Islet precursor cell (in vitro differentiated cells): ENCODE measurements at regions not wholly inside any gene's neighbourhood (a gene's known extent, or its start where the extent isn't known, plus 50 kb on each side); places are given as distances from the start of the nearest gene placed in this dataset.

ENCODE experiments used
- DNase-seq: peaks from one replicate; pipeline ENCODE4 v3.0.0-alpha.2; 2018

DNA sequence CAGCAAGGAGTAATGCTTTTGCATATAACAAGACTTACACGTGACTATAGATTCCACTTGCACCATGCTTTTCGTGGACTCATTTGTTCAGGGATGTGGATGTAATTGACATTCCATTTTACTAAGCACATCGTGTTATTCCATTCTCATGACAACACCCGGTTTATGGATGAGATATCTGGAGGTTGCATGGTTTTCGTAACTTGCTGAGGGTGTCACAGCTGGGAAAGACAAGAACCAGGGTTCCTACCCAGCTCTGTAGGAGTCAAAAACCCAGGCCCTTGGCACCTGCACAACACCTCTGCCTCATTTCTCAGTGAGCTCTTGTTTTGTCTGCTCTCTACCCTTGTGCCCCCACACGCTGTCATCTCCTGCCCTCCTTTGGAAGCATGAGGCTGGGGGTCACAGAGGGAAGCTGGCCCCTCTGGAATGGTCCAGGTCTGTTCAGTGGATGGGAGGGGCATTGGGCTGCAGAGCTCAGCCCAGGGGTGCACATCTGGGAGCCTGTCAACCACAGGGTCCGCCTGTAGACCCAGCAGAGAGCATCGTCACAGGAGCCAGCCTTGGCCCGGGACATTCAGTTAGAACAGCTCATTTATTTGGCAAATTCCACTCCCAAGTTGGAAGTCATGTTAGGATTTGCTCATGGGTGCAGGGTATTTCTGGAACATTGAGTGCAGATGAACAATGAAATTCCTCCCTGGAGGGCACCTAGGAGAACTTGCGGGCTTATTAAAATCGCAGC, 120.1 kb upstream of the TWIST2 start:
- DNase-seq, result peak; percentile 30

DNA sequence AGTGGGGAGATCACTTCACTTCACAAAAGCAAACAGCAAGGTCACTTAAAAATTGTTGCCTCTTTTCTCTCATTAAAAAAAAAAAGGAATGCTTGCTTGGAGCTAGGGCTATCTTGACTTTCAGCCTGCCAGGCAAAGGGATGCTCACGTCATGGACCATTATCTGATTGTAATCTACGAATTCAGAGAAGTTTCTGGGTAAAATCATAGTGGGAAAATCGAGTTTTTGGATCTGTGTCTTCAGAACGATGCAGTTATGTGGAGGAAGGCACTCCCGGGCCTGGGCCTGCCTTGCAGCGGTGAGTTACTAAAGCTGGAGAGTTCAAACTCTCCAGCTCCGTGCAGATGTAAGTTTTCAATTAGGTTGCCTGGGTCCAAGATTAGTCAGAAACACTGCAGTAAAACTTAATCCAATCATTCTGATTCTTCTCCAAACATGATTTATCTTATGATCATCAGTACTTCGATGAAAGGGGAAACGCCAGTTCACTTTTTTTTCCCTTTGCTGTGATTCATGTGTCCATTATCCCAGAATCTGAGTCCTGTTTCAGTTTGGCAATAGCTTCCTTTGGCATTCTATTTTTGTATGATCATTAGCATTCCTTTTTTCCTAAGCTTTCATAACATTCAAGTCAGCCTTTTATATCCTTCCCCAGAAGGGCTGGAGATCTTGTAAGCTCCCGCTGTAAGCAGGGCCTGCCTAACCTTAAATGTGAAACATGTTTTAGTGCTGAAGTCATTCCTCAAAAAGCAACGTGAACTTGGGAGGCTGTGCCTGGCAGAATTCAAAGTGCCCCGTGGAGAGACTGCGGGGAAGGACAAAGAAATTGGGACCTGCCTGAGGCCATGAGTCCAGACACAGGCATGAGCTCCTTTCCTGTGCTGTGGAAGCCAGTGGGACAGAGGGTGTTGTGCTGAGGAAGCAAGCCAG, 119.3 kb upstream of the TWIST2 start:
- peak; percentile 88 for DNase-seq

DNA sequence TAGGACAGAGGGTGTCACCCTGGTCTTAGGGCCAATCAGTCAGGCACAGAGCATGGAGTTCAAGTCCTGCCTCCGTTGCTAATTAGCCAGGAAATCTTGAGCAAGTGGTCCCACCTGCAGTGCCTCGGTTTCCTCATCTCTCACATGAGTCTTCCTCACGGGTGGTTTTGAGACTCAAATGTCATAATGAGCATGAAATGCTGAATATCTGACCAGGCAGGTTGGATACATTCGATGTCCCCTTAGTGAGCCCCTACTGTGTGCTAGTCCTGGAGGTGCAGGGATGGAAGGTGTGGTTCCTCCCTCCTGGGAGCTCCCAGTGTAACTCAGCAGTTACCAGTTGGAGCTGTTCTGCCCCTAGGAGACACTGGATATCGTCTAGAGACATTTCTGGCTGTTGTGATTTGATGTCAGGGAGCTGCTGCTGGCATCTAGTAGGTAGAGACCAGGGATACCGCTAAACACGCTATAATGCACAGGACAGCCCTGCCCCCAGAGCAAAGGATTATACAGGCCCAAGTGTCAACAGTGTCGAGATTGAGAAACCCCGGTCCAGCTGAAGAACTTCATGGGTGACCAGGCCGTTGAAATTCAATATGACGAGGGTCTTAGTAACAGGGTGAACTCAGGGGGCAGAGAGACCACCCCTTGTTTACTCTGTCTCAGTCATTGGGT, 118.5 kb upstream of the TWIST2 start:
- peak; percentile 45 for DNase-seq

DNA sequence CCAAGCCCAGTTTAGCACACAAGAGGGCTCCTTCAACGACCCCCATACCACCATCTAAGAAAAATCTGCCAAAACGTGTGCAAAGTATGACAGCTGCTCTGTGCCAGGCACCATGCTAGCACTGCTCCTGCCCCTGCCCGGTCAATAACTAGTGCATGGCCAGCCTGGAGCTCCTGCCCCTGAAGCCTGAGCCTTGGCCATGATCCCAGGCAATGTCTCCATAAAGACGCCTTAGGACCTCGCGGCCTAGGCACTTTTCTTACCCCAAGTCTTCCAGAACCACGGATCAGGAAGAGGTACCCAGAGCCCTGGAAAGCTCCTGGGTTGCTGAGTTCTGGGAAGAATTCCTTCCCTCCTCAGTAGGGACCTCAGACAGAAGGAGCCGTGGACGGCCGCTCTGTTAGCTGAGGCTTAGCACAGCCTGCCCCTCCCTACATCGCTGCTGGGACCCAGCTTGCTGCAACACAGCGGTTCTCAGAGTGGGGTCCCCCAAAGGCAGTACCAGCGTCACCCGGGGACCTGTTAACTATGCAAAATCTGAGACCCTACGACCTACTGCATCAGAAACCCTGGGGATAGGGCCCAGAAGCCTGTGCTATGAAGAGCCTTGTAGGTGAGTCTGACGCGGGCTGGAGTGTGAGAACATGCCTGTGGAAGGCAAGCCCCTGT, 117.8 kb upstream of the TWIST2 start:
- peak; percentile 46 for DNase-seq

DNA sequence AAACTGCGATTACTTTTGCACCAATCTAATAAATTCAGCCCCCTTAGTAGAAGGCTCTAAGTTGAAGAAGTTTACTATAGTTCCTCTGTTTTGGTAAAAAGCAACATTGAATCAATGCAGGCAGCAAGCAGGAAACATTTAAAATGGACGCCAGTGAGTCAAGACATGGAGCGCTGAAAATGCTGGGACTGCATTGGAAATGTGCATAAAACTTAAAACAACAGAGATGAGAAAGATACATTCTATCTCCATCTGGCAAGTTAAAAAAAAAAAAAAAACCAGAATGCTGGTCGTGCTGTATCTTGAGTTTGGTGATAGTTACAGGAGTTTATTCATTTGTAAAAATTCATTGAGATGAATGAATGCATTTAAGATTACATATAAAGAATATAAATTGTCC, 117.0 kb upstream of the TWIST2 start:
- DNase-seq, result no peak

DNA sequence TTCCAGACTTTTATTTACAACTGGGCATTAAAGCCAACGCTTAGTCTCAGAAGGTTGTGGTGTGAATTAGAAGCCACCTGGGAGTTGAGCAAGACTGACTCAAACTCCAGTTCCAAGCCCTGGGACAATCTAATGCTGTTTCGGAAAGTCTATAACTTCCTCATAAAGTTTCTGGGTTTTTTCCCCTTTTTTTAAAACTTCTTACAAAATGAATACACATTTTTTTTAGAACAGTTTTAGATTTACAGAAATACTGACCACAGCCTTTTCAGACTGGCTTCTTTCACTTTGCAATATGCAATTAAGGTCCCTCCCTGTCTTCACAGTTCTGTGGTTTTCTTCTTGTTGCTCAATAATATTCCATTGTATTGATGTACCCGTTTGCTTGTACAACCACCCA, 115.9 kb upstream of the TWIST2 start:
- DNase-seq, result no peak

DNA sequence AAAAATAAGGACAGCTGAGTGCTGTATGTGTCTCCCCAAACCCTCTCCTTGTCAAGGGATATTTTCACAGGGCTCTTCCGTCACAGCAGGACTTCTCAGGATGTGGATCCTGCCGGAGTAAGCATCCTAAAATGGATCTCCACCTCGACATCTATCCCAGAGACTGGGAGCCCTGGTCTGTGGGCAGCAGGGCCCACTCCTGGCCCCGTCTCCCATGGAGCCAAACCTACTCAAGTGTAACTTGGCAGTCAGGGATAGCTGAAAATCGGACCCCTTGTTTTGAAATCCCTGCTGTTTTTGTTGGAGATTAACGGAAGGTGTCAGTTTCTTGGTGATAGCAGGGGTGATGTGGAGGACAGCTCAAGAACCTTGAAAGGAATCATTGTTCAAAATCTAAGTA, 109.0 kb upstream of the TWIST2 start:
- no peak for DNase-seq

DNA sequence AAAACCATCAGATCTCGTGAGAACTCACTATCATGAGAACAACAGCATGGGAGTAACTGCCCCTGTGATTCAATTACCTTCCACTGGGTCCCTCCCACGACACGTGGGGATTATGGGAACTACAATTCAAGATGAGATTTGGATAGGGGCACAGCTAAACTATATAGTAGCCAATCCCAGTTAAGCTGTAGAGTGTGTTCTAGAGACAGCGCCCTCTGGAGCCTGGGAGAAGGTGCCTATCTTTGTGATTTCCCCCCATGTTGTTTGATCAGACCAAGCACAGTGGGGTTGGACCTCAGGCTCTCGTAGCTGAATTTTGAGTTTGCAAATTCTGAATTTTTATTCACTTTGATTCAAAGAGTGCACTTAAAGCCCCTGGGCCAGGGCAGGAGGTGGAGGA, 108.2 kb upstream of the TWIST2 start:
- no peak for DNase-seq

DNA sequence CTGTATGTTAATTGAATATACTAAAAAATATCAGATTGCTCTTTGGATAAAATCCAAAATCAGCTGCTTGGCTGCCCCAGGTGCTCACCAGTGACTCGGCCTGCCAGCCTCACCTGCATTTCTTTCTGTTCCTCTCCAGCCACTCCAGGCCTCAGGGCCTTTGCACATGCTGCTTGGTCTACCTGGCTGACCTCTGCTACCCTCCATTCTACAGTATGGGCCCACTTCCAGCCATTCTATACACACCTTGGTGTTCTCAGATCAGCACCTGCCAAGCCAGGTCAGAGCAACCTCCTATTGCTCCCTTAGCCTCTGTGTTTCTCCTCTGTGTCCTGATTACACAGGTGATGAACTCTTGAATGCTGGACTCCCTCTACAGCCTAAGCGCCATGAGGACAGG, 106.6 kb upstream of the TWIST2 start:
- no peak for DNase-seq

DNA sequence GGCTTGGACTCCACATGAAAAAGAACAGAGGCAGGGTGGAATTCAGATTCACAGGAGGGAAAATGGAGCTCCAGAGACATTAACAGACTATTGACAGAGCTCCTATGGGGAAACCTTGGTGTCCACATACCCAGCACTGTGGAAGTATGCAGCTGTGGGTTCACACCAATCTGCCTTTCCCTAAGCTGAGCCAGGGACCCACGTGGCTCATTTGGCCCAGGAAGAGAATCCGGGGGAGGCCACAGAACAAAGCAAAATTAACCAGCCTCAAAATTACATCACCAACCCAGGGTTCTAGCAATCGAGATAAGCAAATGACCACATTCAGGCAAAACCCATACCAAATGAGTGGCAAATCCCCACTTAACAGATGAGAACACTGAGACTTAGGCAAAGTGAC, 105.8 kb upstream of the TWIST2 start:
- DNase-seq, result no peak

DNA sequence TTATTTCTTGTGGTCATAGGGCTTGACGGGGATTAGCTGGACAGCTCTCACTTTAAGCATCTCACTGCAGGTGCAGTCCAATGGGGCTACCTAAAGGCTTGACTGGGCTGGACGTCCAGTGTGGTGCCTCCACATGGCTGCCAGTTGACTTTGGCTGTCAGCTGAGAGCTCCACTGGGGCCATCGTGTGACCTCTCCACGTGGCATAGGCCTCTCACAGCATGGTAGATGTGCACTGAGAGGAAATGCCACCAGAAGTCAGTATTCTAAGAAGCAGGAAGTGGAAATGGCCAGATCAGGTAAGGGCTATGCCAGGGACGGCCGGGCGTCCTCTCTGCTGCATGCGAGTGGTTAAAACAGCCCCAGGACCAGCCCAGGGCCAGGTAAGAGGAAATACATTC, 105.2 kb upstream of the TWIST2 start:
- no peak for DNase-seq

DNA sequence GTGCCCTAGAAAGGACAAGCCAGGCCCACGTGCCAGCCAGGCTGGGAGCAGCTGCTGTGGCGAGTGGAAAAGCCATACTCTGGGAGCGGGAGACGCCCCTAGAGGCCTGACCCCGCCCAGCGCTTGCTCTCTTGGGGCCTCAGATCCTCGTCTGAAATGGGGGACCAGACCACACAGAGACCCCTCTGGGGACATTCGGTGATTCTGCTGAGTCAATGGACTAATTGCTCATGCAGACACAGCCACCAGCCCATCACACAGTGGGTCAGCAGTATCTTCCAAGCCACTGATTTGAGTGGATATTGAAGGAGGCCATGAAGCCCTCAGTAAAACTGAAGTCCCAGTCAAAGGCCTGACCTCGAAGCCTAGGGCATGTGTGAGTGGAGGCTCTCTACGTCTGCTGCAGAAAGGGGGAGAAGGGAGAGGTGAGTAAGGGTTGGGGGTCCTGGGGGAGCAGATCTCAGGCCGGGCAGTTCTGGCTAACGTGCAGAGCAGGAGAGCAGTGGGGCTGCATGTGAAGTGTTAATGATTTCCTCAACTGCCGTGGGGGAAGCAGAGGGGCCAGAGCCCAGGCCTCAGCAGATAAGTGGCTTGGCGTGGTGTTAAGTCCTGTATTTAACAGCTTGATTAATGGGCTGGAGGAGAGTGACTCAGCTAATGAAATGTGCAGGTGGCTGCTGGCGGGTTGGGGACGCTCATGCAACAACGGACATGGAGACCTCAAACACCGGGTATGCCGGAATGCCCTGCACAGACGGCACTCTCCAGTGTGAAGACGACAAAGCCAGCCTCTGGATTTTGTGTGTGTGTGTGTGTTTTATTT, 104.4 kb upstream of the TWIST2 start:
- DNase-seq, result no peak

DNA sequence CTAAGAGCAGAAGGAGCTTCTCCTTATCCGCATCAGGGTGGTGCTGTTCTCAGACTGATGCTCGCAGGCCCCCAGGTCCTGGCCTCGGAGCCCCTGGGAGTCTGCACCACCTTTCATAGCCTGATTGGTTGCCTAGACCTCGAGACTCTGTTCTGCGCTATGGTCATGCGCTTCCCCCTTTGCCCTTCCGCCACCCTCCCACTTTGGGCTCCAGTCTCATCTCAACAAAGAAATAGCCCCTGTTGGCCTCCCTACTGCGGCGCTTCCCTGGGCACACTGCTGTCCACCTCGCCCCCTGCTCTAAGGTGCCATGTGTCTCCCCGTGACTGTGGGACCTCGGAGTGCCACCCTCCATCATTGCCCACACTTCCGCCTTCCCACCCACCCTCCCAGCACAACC, 102.9 kb upstream of the TWIST2 start:
- DNase-seq, result no peak

DNA sequence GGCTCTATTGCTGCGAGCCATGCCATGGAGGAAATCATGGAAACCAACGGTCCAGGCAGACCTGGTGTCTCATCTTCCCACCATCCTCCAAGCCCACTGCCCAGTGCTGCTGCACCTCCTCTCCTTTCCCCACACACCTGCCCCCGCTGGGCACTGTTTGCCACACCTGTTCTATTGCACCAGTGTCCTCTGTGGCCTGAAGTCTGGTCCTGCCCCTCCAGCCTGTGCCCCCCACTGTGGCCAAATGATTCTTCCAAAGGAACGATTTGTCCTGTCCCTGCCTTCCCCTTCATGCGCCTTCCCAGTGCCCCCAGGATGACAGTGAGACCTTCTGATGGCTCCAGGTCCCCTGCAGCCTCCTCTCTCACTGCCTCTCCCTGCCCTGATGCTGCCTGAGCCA, 101.9 kb upstream of the TWIST2 start:
- DNase-seq, result no peak

DNA sequence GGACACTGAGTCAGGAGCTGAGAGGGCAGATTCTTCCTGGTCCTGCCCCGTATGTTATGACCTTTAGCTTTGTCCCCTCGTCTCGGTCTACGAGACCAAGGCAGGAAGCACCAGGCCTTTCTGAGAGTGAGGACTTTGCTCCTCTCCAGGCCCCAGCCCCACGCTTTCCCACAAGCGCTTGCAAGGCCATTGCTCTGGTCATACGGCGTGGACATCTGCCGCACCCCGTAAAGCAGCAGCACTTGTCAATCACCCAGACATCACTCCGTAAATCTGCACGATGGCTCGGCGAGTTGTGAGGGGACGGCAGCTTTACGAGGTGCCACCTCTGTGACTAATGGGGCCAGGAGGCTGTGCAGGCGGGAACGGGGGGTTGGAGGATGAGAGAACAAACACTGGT, 100.8 kb upstream of the TWIST2 start:
- DNase-seq, result no peak

DNA sequence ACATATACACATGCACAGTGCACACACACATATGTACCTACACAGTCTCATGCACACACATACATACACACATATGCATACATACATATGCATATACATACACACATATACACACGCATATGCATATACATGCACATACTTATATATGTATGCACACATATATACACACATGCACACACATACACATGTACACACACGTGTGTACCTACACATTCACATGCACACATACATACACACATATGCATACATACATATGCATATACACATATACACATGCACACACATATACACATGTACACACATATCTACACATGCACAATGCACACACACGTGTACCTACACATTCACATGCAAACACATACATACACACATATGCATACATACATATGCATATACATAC, 100.3 kb upstream of the TWIST2 start:
- no peak for DNase-seq

DNA sequence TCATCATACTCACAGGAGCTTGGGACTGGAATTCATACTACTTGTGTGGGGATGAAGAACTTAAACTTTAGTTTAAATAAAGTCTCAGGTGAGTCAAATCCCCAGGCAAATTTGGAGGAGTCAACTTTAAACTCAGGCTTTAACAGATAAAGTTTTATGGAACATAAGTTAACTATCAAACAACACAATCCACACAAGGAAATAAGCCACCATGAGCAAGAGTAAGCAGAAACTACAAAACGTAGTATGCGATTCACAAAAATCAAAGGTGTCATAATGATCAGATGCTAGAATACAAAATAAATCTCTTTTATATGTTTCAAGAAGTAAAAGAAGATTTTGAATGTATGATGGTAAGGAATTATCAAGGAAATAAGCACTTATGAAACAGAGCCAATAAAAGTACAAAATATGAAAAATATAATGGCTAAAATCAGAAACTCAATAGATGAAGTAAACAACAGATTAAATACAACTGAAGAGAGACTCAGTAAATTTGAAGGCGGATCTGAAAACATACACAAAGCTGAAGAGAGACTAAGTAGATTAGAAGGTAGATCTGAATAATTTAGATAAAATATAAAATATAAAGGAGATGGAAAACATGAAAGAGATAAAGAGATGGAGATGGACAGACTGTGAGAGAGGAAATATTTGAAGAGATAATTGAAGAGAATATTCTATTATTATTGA, 97.5 kb upstream of the TWIST2 start:
- DNase-seq, result no peak

DNA sequence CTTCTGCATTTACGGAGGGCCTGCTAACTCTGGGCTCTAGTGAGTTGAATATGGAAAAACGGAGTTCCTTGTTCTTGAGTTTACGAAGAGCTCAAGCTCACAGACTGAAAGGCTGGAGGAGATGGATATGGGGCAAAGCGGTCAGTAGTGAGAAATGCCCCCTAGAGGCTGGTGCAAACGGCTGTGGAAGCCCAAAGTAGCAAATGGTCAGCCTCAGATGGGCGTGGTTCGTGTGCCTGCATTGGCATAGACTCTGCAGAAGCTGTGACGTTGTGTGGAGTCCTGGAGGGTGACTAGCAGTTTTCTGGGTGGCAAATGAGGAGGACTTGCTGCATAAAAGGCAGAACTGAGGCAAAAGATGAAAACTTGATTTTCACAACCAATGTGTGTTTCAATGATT, 93.6 kb upstream of the TWIST2 start:
- no peak for DNase-seq

DNA sequence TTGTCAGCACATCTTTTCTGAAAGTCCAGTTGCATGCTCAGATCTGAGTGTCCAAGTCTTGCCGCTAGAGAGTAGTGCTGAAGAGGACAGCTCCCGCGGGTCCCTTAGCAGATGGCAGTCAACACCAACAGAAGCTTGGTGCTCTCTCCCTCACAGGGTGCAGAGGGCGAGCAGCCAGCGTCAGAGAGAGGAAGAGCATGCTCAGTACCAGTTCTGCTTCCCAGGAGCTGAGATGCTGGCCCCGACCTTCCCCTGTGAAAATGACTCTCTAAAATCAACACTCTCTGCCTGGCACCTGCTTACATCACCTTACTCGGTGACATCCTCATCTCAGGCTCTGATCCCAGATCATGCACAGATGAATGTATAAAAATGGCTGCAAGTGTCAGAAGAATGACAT, 86.0 kb upstream of the TWIST2 start:
- DNase-seq, result peak; percentile 69

DNA sequence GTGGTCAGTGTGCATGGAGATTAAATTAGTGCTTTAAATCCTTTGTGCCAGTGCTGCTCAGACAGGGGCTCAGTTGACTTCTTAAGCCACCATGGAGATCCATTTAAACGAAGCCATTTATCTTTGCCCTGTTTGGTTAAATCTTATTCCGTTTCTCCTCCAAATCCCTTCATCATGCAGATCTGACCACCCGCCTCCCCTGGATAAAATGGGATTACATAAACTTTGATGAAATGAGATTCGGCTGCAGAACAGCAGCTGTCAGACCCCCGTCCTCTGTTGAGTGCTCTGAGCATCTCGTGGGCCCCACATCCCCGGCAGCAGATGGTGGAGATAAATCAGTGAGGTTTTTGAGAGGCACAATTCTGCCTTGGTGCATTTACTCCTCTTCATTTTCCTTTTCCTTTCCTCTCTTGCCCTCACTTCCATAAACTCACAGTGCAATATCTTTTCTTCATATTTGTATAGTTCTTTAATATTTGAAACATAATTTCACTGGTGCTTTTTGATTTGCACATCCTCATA, 84.4 kb upstream of the TWIST2 start:
- no peak for DNase-seq

DNA sequence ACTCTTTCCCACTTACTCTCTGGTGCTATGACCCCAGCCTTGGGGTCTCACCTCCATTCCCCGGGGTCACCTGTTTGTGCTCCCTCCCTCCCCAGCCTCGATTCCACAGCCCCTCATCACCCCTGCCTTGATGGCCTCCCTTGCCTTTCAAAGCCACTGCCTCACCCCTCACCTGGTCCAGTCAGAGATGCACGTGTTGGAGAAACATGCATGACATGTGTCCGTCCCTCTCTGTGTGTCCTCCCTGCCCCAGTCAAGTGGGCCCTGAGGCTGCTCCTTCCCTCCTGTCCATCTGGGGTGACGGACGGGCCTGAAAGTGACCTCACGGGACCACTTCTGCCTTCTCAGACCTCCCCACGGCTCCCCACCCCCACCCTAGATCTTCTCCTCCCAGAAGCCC, 82.3 kb upstream of the TWIST2 start:
- no peak for DNase-seq
